Thyroid gland (tissue), 4 donors: ENCODE measurements at regions not wholly inside any gene's neighbourhood (a gene's known extent, or its start where the extent isn't known, plus 50 kb on each side); places are given as distances from the start of the nearest gene placed in this dataset.
A peak's percentile ranks its signal among the peaks of the same experiment; 100 is the strongest.

Source experiments
- DNase-seq, 2 donors: peaks; one replicate each; pipeline ENCODE4 v3.0.0-alpha.2; 2019
- H3K27ac ChIP-seq, 3 donors: fragments of 200-600 bp; sonication (generic); 1 replicate in 2 of 3; 2 replicates in 1 of 3; pipeline ENCODE4 v1.5.1; 2016 to 2019; ENCODE audit warnings: mild to moderate bottlenecking in 1 of 3, moderate library complexity in 1 of 3
- H3K27me3 ChIP-seq: fragments of 200-600 bp; sonication (generic); one replicate; pipeline ENCODE4 v1.5.1; 2019
- H3K36me3 ChIP-seq, 2 donors: fragments of 200-600 bp; sonication (generic); one replicate each; pipeline ENCODE4 v1.5.1; 2016 to 2019
- H3K4me1 ChIP-seq, 2 donors: fragments of 200-600 bp; sonication (generic); one replicate each; pipeline ENCODE4 v1.5.1; 2017 to 2019
- H3K4me3 ChIP-seq, 3 donors: fragments of 200-600 bp; sonication (generic); replicated peaks in 1 of 3; 1 replicate in 2 of 3; 2 replicates in 1 of 3; pipeline ENCODE4 v1.5.1; 2016; ENCODE audit warnings: mild to moderate bottlenecking in 1 of 3
- H3K9me3 ChIP-seq: fragments of 200-600 bp; sonication (generic); one replicate; pipeline ENCODE4 v1.5.1; 2017
- POLR2A ChIP-seq, 2 donors: fragments of 450-650 bp; IDR thresholded peaks; one replicate each; pipeline ENCODE4 v1.6.1; 2017; ENCODE audit warnings: antibody characterized with exemption in 2 of 2, mild to moderate bottlenecking in 2 of 2, moderate library complexity in 1 of 2
- WGBS, 2 donors: methylation state at CpG; one replicate each; pipeline ENCODE4 v1.1.5; 2017; 5-methylcytosine and 5-hydroxymethylcytosine counted together
- intact Hi-C: fragments of 100-400 bp; cut with DNase I; formaldehyde crosslinking; loops from one replicate; pipeline ENCODE4 v1.15.1; 2023
- TF ChIP-seq, protein P1 (sequence below), 6 experiments: fragments of 200-600 bp in 3 of 6; fragments of 450-650 bp in 3 of 6; sonication (generic) in 3 of 6; IDR thresholded peaks; one replicate each; pipeline ENCODE4 v1.5.1; 2016 to 2019; ENCODE audit warnings: antibody characterized with exemption in 6 of 6, mild to moderate bottlenecking in 2 of 6, inconsistent platforms in 1 of 6, moderate library complexity in 1 of 6

- TF ChIP-seq, protein P1, sequence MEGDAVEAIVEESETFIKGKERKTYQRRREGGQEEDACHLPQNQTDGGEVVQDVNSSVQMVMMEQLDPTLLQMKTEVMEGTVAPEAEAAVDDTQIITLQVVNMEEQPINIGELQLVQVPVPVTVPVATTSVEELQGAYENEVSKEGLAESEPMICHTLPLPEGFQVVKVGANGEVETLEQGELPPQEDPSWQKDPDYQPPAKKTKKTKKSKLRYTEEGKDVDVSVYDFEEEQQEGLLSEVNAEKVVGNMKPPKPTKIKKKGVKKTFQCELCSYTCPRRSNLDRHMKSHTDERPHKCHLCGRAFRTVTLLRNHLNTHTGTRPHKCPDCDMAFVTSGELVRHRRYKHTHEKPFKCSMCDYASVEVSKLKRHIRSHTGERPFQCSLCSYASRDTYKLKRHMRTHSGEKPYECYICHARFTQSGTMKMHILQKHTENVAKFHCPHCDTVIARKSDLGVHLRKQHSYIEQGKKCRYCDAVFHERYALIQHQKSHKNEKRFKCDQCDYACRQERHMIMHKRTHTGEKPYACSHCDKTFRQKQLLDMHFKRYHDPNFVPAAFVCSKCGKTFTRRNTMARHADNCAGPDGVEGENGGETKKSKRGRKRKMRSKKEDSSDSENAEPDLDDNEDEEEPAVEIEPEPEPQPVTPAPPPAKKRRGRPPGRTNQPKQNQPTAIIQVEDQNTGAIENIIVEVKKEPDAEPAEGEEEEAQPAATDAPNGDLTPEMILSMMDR (IDR thresholded peaks at IDR 0.05) = no peak
- no peak for TF ChIP-seq POLR2A (IDR thresholded peaks at IDR 0.05)
- Histone ChIP-seq H3K27me3 (no peaks in the 10 kb centered on the region), H3K4me1 (peaks cover 10 to 16% of the 10 kb centered on the region in 2 donors), H3K9me3 (no peaks in the 10 kb centered on the region), H3K4me3 (no peak overlapping the region), H3K27ac (no peak overlapping the region), H3K36me3 (no peaks in the 10 kb centered on the region)
- WGBS, 2 donors = 97 to 100% methylated on average over 3 of the region's 3 CpGs
- intact Hi-C loops = no loop called here
- no peak for DNase-seq
These were observed 94.4 kb upstream of the SERTAD2 start for GRCh38 chr2:64748147-64748546.

DNA sequence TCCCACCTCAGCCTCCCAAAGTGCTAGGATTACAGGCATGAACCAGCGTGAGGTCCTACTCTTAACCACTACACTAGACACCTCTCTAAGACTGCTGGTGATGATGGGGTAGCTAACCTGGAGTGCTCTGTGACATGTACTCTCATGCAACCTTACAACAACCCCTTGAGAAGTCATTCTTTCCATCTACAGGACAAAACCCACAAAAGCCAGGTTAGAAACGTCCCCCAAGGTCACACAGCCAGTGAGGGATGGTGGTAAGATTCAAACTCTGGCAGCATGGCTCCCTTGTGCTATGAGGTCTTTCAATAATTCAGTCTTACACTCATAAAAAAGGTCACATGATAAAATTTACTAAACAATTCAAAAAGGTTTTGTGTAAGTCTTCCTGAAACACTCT is 94.8 kb upstream of the SERTAD2 start:
- no peak for DNase-seq
- TF ChIP-seq, protein P1 (IDR thresholded peaks at IDR 0.05) = no peak
- no peak for TF ChIP-seq POLR2A (IDR thresholded peaks at IDR 0.05)
- H3K9me3 ChIP-seq = no peaks in the 10 kb centered on the region
- H3K36me3 ChIP-seq = no peaks in the 10 kb centered on the region
- H3K4me1 ChIP-seq = peaks cover 10 to 16% of the 10 kb centered on the region in 2 donors
- no peaks in the 10 kb centered on the region for H3K27me3 ChIP-seq
- H3K4me3 ChIP-seq = no peak overlapping the region
- WGBS, 2 donors = 56 to 66% methylated on average over 2 of the region's 2 CpGs
- H3K27ac ChIP-seq = peak overlapping the region; percentile 97 to 98 (median 98)
- intact Hi-C loops = no loop called here

- Histone ChIP-seq H3K4me1 (peaks cover 10 to 16% of the 10 kb centered on the region in 2 donors), H3K27ac (peak overlapping the region; percentile 97 to 98 (median 98)), H3K36me3 (no peaks in the 10 kb centered on the region), H3K4me3 (peak overlapping the region; percentile 54 to 96 (median 74)), H3K9me3 (no peaks in the 10 kb centered on the region), H3K27me3 (no peaks in the 10 kb centered on the region)
- 30 to 39% methylated on average over 4 of the region's 4 CpGs for WGBS, 2 donors
- TF ChIP-seq, protein P1 (IDR thresholded peaks at IDR 0.05) = no peak
- TF ChIP-seq POLR2A (IDR thresholded peaks at IDR 0.05) = no peak
- intact Hi-C loops = no loop called here
- DNase-seq = no peak
These were observed 95.7 kb upstream of the SERTAD2 start for GRCh38 chr2:64749446-64749845.

GRCh38 chr2:64750001-64750816 is 96.5 kb upstream of the SERTAD2 start:
- H3K4me3 ChIP-seq = peak overlapping the region; percentile 54 to 96 (median 74)
- DNase-seq = peak; percentile 73
- WGBS, 2 donors = 0% methylated on average over 38 of the region's 38 CpGs
- TF ChIP-seq, protein P1 (IDR thresholded peaks at IDR 0.05) = peak in 1 of 6 experiments; percentile 20
- peak in 1 of 2 donors; percentile 20 for TF ChIP-seq POLR2A (IDR thresholded peaks at IDR 0.05)
- H3K36me3 ChIP-seq = no peaks in the 10 kb centered on the region
- H3K27me3 ChIP-seq = no peaks in the 10 kb centered on the region
- H3K9me3 ChIP-seq = no peaks in the 10 kb centered on the region
- H3K4me1 ChIP-seq = peaks cover 10 to 16% of the 10 kb centered on the region in 2 donors
- intact Hi-C loops = loop anchor here (5.0 kb wide), 1 partner anchor 98 kb away; the partner anchor contains the start of gene SERTAD2
- peak overlapping the region; percentile 97 to 98 (median 98) for H3K27ac ChIP-seq

GRCh38 chr2:64750817-64751285 is 97.1 kb upstream of the SERTAD2 start:
- peak; percentile 99 to 100 for DNase-seq
- TF ChIP-seq, protein P1 (IDR thresholded peaks at IDR 0.05) = no peak
- TF ChIP-seq POLR2A (IDR thresholded peaks at IDR 0.05) = peak; percentile 90 to 99
- Histone ChIP-seq H3K4me3 (peak overlapping the region; percentile 54 to 96 (median 74)), H3K27ac (peak overlapping the region; percentile 97 to 98 (median 98)), H3K27me3 (no peaks in the 10 kb centered on the region), H3K4me1 (peaks cover 10 to 16% of the 10 kb centered on the region in 2 donors), H3K9me3 (no peaks in the 10 kb centered on the region), H3K36me3 (no peaks in the 10 kb centered on the region)
- intact Hi-C loops = loop anchor here (5.0 kb wide), 1 partner anchor 99 kb away; the partner anchor contains the start of gene SERTAD2
- WGBS, 2 donors = 0 to 1% methylated on average over 26 to 27 of the region's 43 CpGs
